Activated naive CD4-positive, alpha-beta T cell treated with anti-CD3 and anti-CD28 coated beads, Interleukin-2, amount 50 U/mL, for 72 hours (primary cell): ENCODE measurements at regions not wholly inside any gene's neighbourhood (a gene's known extent, or its start where the extent isn't known, plus 50 kb on each side); places are given as distances from the start of the nearest gene placed in this dataset.
"Not testable (repeated sequence)": the region's sequence is repeated elsewhere in the genome, so short reads cannot be mapped to it uniquely, and the experiment has no call there.

Source experiments
- ATAC-seq, 2 donors: fragments of 150-1000 bp; cut with Tn5 transposase; 2 replicates each; pipeline ENCODE4 v1.10.0; 2021; ENCODE audit warnings: mild to moderate bottlenecking in 2 of 2, moderate library complexity in 2 of 2
- DNase-seq, 2 donors: peaks; one replicate each; pipeline ENCODE4 v3.0.0; 2021 to 2022; ENCODE audit warnings: low spot score in 2 of 2
- H3K27ac Mint-ChIP-seq, 2 donors: one replicate each; pipeline ENCODE4 v1.8.0; 2022; ENCODE audit warnings: mild to moderate bottlenecking in 2 of 2, mixed read lengths in 2 of 2
- H3K36me3 Mint-ChIP-seq, 2 donors: one replicate each; pipeline ENCODE4 v1.8.0; 2022; ENCODE audit warnings: mixed read lengths in 2 of 2
- H3K9me3 Mint-ChIP-seq, 2 donors: one replicate each; pipeline ENCODE4 v1.8.0; 2022; ENCODE audit warnings: mixed read lengths in 2 of 2

GRCh38 chr9:136599811-136600660 lies 54.2 kb upstream of the NOTCH1 start:
- Mint-ChIP-seq H3K36me3 (peaks cover 4 to 8% of the 10 kb centered on the region in 2 donors), H3K9me3 (peaks cover 0 to 5% of the 10 kb centered on the region in 2 donors), H3K27ac (no peak overlapping the region)
- DNase-seq (no peak), ATAC-seq (no peak)

- no peak for DNase-seq
- peaks cover 4 to 8% of the 10 kb centered on the region in 2 donors for H3K36me3 Mint-ChIP-seq
- no peak overlapping the region for H3K27ac Mint-ChIP-seq
- no peak for ATAC-seq
- peaks cover 0 to 5% of the 10 kb centered on the region in 2 donors for H3K9me3 Mint-ChIP-seq
Measured at GRCh38 chr9:136599074-136599531, 53.3 kb upstream of the NOTCH1 start.

- not testable (repeated sequence) for H3K27ac Mint-ChIP-seq, H3K36me3 Mint-ChIP-seq, ATAC-seq, DNase-seq, H3K9me3 Mint-ChIP-seq
Measured at GRCh38 chr9:136598390-136599073, 52.7 kb upstream of the NOTCH1 start.

- no peak for DNase-seq
- no peak for ATAC-seq
- no peak overlapping the region for H3K27ac Mint-ChIP-seq
- peaks cover 4 to 8% of the 10 kb centered on the region in 2 donors for H3K36me3 Mint-ChIP-seq
- peaks cover 0 to 5% of the 10 kb centered on the region in 2 donors for H3K9me3 Mint-ChIP-seq
Measured at GRCh38 chr9:136597965-136598364, 52.1 kb upstream of the NOTCH1 start.

- H3K36me3 Mint-ChIP-seq: peaks cover 4 to 8% of the 10 kb centered on the region in 2 donors
- ATAC-seq (no peak), DNase-seq (no peak)
- H3K27ac Mint-ChIP-seq: no peak overlapping the region
- H3K9me3 Mint-ChIP-seq: peaks cover 0 to 5% of the 10 kb centered on the region in 2 donors
Measured at GRCh38 chr9:136597141-136597885, 51.5 kb upstream of the NOTCH1 start.

GRCh38 chr9:136596630-136597031 lies 50.8 kb upstream of the NOTCH1 start:
- peaks cover 0 to 5% of the 10 kb centered on the region in 2 donors for H3K9me3 Mint-ChIP-seq
- ATAC-seq: no peak
- DNase-seq: no peak
- no peak overlapping the region for H3K27ac Mint-ChIP-seq
- peaks cover 4 to 8% of the 10 kb centered on the region in 2 donors for H3K36me3 Mint-ChIP-seq

GRCh38 chr9:136596217-136596616 lies 50.4 kb upstream of the NOTCH1 start:
- DNase-seq: no peak
- peaks cover 4 to 8% of the 10 kb centered on the region in 2 donors for H3K36me3 Mint-ChIP-seq
- no peak overlapping the region for H3K27ac Mint-ChIP-seq
- H3K9me3 Mint-ChIP-seq: peaks cover 0 to 5% of the 10 kb centered on the region in 2 donors
- ATAC-seq: no peak

GRCh38 chr9:136595245-136596153 lies 49.7 kb upstream of the NOTCH1 start:
- Mint-ChIP-seq H3K27ac (no peak overlapping the region), H3K9me3 (no peaks in the 10 kb centered on the region), H3K36me3 (peaks cover 0 to 1% of the 10 kb centered on the region in 2 donors)
- no peak for DNase-seq
- no peak for ATAC-seq
